ENCODE measurements at regions not wholly inside any gene's neighbourhood (a gene's known extent, or its start where the extent isn't known, plus 50 kb on each side); places are given as distances from the start of the nearest gene placed in this dataset.
"Not testable (repeated sequence)": the region's sequence is repeated elsewhere in the genome, so short reads cannot be mapped to it uniquely, and the experiment has no call there.

GRCh38 chr1:68811806-68812205 lies 314.9 kb upstream of the DEPDC1 start:
- no peak for DNase-seq
- intact Hi-C loops (cut with micrococcal nuclease), result no loop called here
- peaks cover 3% of the 10 kb centered on the region for H3K9me3 Mint-ChIP-seq
- H3K27ac Mint-ChIP-seq, result no peak overlapping the region
- H3K4me1 Mint-ChIP-seq, result no peaks in the 10 kb centered on the region
- H3K4me3 Mint-ChIP-seq, result no peak overlapping the region
- H3K27me3 Mint-ChIP-seq, result no peaks in the 10 kb centered on the region
- H3K36me3 Mint-ChIP-seq (ENCODE audit: low read depth), result no peaks in the 10 kb centered on the region

- intact Hi-C loops (cut with micrococcal nuclease), result no loop called here
- no peak overlapping the region for H3K27ac Mint-ChIP-seq
- no peaks in the 10 kb centered on the region for H3K4me1 Mint-ChIP-seq
- no peaks in the 10 kb centered on the region for H3K27me3 Mint-ChIP-seq
- H3K4me3 Mint-ChIP-seq, result no peak overlapping the region
- no peak for DNase-seq
- no peaks in the 10 kb centered on the region for H3K36me3 Mint-ChIP-seq (ENCODE audit: low read depth)
- peaks cover 3% of the 10 kb centered on the region for H3K9me3 Mint-ChIP-seq
Observed at GRCh38 chr1:68812333-68812732, 315.5 kb upstream of the DEPDC1 start.

GRCh38 chr1:68814067-68814466 lies 317.2 kb upstream of the DEPDC1 start:
- intact Hi-C loops (cut with micrococcal nuclease), result no loop called here
- Mint-ChIP-seq H3K4me3 (no peak overlapping the region), H3K27ac (no peak overlapping the region), H3K4me1 (no peaks in the 10 kb centered on the region), H3K9me3 (peaks cover 3% of the 10 kb centered on the region), H3K36me3 (ENCODE audit: low read depth) (no peaks in the 10 kb centered on the region), H3K27me3 (no peaks in the 10 kb centered on the region)
- no peak for DNase-seq

- Mint-ChIP-seq H3K9me3 (peaks cover 3% of the 10 kb centered on the region), H3K4me1 (no peaks in the 10 kb centered on the region), H3K27ac (no peak overlapping the region), H3K4me3 (no peak overlapping the region), H3K27me3 (no peaks in the 10 kb centered on the region), H3K36me3 (ENCODE audit: low read depth) (no peaks in the 10 kb centered on the region)
- no peak for DNase-seq
- intact Hi-C loops (cut with micrococcal nuclease), result no loop called here
Observed at GRCh38 chr1:68815632-68816031, 318.8 kb upstream of the DEPDC1 start.

GRCh38 chr1:68817505-68818210 lies 320.8 kb upstream of the DEPDC1 start:
- not testable (repeated sequence) for H3K4me1 Mint-ChIP-seq; H3K36me3 Mint-ChIP-seq (ENCODE audit: low read depth)

GRCh38 chr1:68819190-68819829 lies 322.4 kb upstream of the DEPDC1 start:
- no peaks in the 10 kb centered on the region for H3K4me1 Mint-ChIP-seq
- no peak overlapping the region for H3K27ac Mint-ChIP-seq
- intact Hi-C loops (cut with micrococcal nuclease), result no loop called here
- H3K36me3 Mint-ChIP-seq (ENCODE audit: low read depth), result no peaks in the 10 kb centered on the region
- DNase-seq, result no peak
- no peak overlapping the region for H3K4me3 Mint-ChIP-seq
- peaks cover 3% of the 10 kb centered on the region for H3K9me3 Mint-ChIP-seq
- no peaks in the 10 kb centered on the region for H3K27me3 Mint-ChIP-seq

More at GRCh38 chr1:68817505-68818210, 320.8 kb upstream of the DEPDC1 start:
- DNase-seq; H3K9me3 Mint-ChIP-seq; H3K27ac Mint-ChIP-seq; H3K27me3 Mint-ChIP-seq; H3K4me3 Mint-ChIP-seq; intact Hi-C loops (cut with micrococcal nuclease): not testable (repeated sequence)

- Mint-ChIP-seq H3K4me3 (no peak overlapping the region), H3K27ac (no peak overlapping the region), H3K9me3 (peaks cover 3% of the 10 kb centered on the region), H3K4me1 (no peaks in the 10 kb centered on the region), H3K36me3 (ENCODE audit: low read depth) (no peaks in the 10 kb centered on the region), H3K27me3 (no peaks in the 10 kb centered on the region)
- intact Hi-C loops (cut with micrococcal nuclease), result no loop called here
- no peak for DNase-seq
Observed at GRCh38 chr1:68820151-68820550, 323.3 kb upstream of the DEPDC1 start.

- no peaks in the 10 kb centered on the region for H3K36me3 Mint-ChIP-seq (ENCODE audit: low read depth)
- H3K4me3 Mint-ChIP-seq, result no peak overlapping the region
- DNase-seq, result no peak
- H3K9me3 Mint-ChIP-seq, result peaks cover 10% of the 10 kb centered on the region
- intact Hi-C loops (cut with micrococcal nuclease), result no loop called here
- H3K4me1 Mint-ChIP-seq, result no peaks in the 10 kb centered on the region
- no peaks in the 10 kb centered on the region for H3K27me3 Mint-ChIP-seq
- no peak overlapping the region for H3K27ac Mint-ChIP-seq
Observed at GRCh38 chr1:68826836-68827235, 330.0 kb upstream of the DEPDC1 start.

- Mint-ChIP-seq H3K36me3 (ENCODE audit: low read depth) (no peaks in the 10 kb centered on the region), H3K4me1 (no peaks in the 10 kb centered on the region), H3K27me3 (no peaks in the 10 kb centered on the region), H3K9me3 (peaks cover 10% of the 10 kb centered on the region), H3K4me3 (no peak overlapping the region), H3K27ac (no peak overlapping the region)
- intact Hi-C loops (cut with micrococcal nuclease), result no loop called here
- DNase-seq, result no peak
Observed at GRCh38 chr1:68827261-68827660, 330.4 kb upstream of the DEPDC1 start.

- Mint-ChIP-seq H3K27ac (no peak overlapping the region), H3K4me3 (no peak overlapping the region), H3K27me3 (no peaks in the 10 kb centered on the region), H3K4me1 (no peaks in the 10 kb centered on the region), H3K36me3 (ENCODE audit: low read depth) (no peaks in the 10 kb centered on the region), H3K9me3 (peaks cover 10% of the 10 kb centered on the region)
- no peak for DNase-seq
- intact Hi-C loops (cut with micrococcal nuclease), result no loop called here
Observed at GRCh38 chr1:68828013-68828412, 331.1 kb upstream of the DEPDC1 start.

- H3K9me3 Mint-ChIP-seq, result peaks cover 10% of the 10 kb centered on the region
- no peak overlapping the region for H3K27ac Mint-ChIP-seq
- DNase-seq, result no peak
- H3K27me3 Mint-ChIP-seq, result no peaks in the 10 kb centered on the region
- H3K4me1 Mint-ChIP-seq, result no peaks in the 10 kb centered on the region
- intact Hi-C loops (cut with micrococcal nuclease), result no loop called here
- no peak overlapping the region for H3K4me3 Mint-ChIP-seq
- H3K36me3 Mint-ChIP-seq (ENCODE audit: low read depth), result no peaks in the 10 kb centered on the region
Observed at GRCh38 chr1:68831281-68831680, 334.4 kb upstream of the DEPDC1 start.

GRCh38 chr1:68848017-68848416 lies 351.1 kb upstream of the DEPDC1 start:
- no peak overlapping the region for H3K4me3 Mint-ChIP-seq
- DNase-seq, result no peak
- no peaks in the 10 kb centered on the region for H3K4me1 Mint-ChIP-seq
- intact Hi-C loops (cut with micrococcal nuclease), result no loop called here
- no peak overlapping the region for H3K27ac Mint-ChIP-seq
- H3K36me3 Mint-ChIP-seq (ENCODE audit: low read depth), result no peaks in the 10 kb centered on the region
- H3K27me3 Mint-ChIP-seq, result no peaks in the 10 kb centered on the region
- H3K9me3 Mint-ChIP-seq, result peaks cover 6% of the 10 kb centered on the region

- Mint-ChIP-seq H3K27ac (no peak overlapping the region), H3K4me3 (no peak overlapping the region), H3K4me1 (no peaks in the 10 kb centered on the region), H3K9me3 (peaks cover 6% of the 10 kb centered on the region), H3K36me3 (ENCODE audit: low read depth) (no peaks in the 10 kb centered on the region), H3K27me3 (no peaks in the 10 kb centered on the region)
- DNase-seq, result no peak
- intact Hi-C loops (cut with micrococcal nuclease), result no loop called here
Observed at GRCh38 chr1:68868606-68869005, 371.7 kb upstream of the DEPDC1 start.

GRCh38 chr1:68873144-68873543 lies 376.3 kb upstream of the DEPDC1 start:
- Mint-ChIP-seq H3K4me3 (no peak overlapping the region), H3K36me3 (ENCODE audit: low read depth) (no peaks in the 10 kb centered on the region), H3K27me3 (no peaks in the 10 kb centered on the region), H3K27ac (no peak overlapping the region), H3K4me1 (no peaks in the 10 kb centered on the region), H3K9me3 (peaks cover 3% of the 10 kb centered on the region)
- DNase-seq, result no peak
- intact Hi-C loops (cut with micrococcal nuclease), result no loop called here
